DND-41 (cell line): ENCODE measurements at regions not wholly inside any gene's neighbourhood (a gene's known extent, or its start where the extent isn't known, plus 50 kb on each side); places are given as distances from the start of the nearest gene placed in this dataset.

ENCODE experiments used
- ATAC-seq: fragments of 200-7000 bp; cut with Tn5 transposase; 3 replicates; pipeline ENCODE4 v1.9.1; 2021; ENCODE audit warnings: low read depth; ENCODE audit not compliant: insufficient read depth
- DNase-seq: peaks from one replicate; pipeline ENCODE4 v3.0.0-alpha.2; 2020
- H2AFZ ChIP-seq: 2 replicates; pipeline ENCODE4 v1.6.0; 2012; ENCODE audit warnings: low read depth, low read length
- H3K27ac ChIP-seq: 2 replicates; pipeline ENCODE4 v1.5.1; 2012; ENCODE audit warnings: low read length, inconsistent platforms
- H3K27me3 ChIP-seq: fragments of 200-600 bp; sonication (generic); 2 replicates; pipeline ENCODE4 v1.6.0; 2012; ENCODE audit warnings: low read length, mild to moderate bottlenecking, inconsistent platforms; ENCODE audit not compliant: insufficient read depth, poor library complexity
- H3K36me3 ChIP-seq: 2 replicates; pipeline ENCODE4 v1.5.1; 2012; ENCODE audit warnings: low read length, inconsistent platforms; ENCODE audit not compliant: insufficient read depth
- H3K4me1 ChIP-seq: 2 replicates; pipeline ENCODE4 v1.5.1; 2012; ENCODE audit warnings: mild to moderate bottlenecking, low read length; ENCODE audit not compliant: insufficient read depth
- H3K4me2 ChIP-seq: 2 replicates; pipeline ENCODE4 v1.6.0; 2012; ENCODE audit warnings: mild to moderate bottlenecking, moderate library complexity, low read length, inconsistent platforms; ENCODE audit not compliant: insufficient read depth
- H3K4me3 ChIP-seq, 2 experiments: fragments of 200-600 bp in 1 of 2; shearing (Covaris generic) in 1 of 2; 2 replicates each; pipeline ENCODE4 v1.5.1; 2012 to 2016; ENCODE audit warnings: inconsistent platforms in 2 of 2, low read length in 2 of 2, mild to moderate bottlenecking in 2 of 2, low read depth in 1 of 2, moderate library complexity in 1 of 2
- H3K79me2 ChIP-seq: 2 replicates; pipeline ENCODE4 v1.6.0; 2012; ENCODE audit warnings: low read length, inconsistent platforms; ENCODE audit not compliant: insufficient read depth
- H3K9ac ChIP-seq: 2 replicates; pipeline ENCODE4 v1.6.0; 2012; ENCODE audit warnings: low read depth, mild to moderate bottlenecking, inconsistent platforms, low read length, moderate library complexity
- H3K9me3 ChIP-seq: 2 replicates; pipeline ENCODE4 v1.5.1; 2012; ENCODE audit warnings: low read length, moderate library complexity, mild to moderate bottlenecking, inconsistent platforms; ENCODE audit not compliant: insufficient read depth, severe bottlenecking
- H4K20me1 ChIP-seq: 2 replicates; pipeline ENCODE4 v1.6.0; 2012; ENCODE audit warnings: low read length; ENCODE audit not compliant: insufficient read depth
- CTCF ChIP-seq: IDR thresholded peaks from 2 replicates; pipeline ENCODE4 v1.5.1; 2012; ENCODE audit warnings: borderline replicate concordance, low read length, moderate library complexity, mild to moderate bottlenecking; ENCODE audit not compliant: poor library complexity, severe bottlenecking; ENCODE audit errors: extremely low read depth
- EZH2 ChIP-seq: IDR thresholded peaks from 3 replicates; pipeline ENCODE4 v1.6.1; 2012; ENCODE audit warnings: borderline replicate concordance, low read depth, mild to moderate bottlenecking, moderate library complexity, low read length, inconsistent platforms; ENCODE audit not compliant: severe bottlenecking

GRCh38 chr21:31803039-31804007 lies 69.5 kb upstream of the HUNK start:
- no peak for DNase-seq
- H3K4me2 ChIP-seq = no peak overlapping the region

GRCh38 chr21:31802331-31802730 lies 70.4 kb upstream of the SCAF4 start:
- Histone ChIP-seq H3K36me3 (no peaks in the 10 kb centered on the region), H3K27ac (no peak overlapping the region), H3K9me3 (no peaks in the 10 kb centered on the region), H3K27me3 (no peaks in the 10 kb centered on the region), H3K4me1 (no peaks in the 10 kb centered on the region), H4K20me1 (no peaks in the 10 kb centered on the region), H3K79me2 (no peaks in the 10 kb centered on the region), H3K4me3 (no peak overlapping the region), H2AFZ (no peak overlapping the region), H3K4me2 (no peak overlapping the region), H3K9ac (no peak overlapping the region)
- TF ChIP-seq CTCF (no peak), EZH2 (no peak)
- DNase-seq (no peak), ATAC-seq (no peak)

More at GRCh38 chr21:31803039-31804007, 69.5 kb upstream of the HUNK start:
- Histone ChIP-seq H4K20me1 (no peaks in the 10 kb centered on the region), H3K4me3 (no peak overlapping the region), H3K4me1 (no peaks in the 10 kb centered on the region), H3K9me3 (no peaks in the 10 kb centered on the region), H3K27ac (no peak overlapping the region), H3K27me3 (no peaks in the 10 kb centered on the region), H3K9ac (no peak overlapping the region), H2AFZ (no peak overlapping the region), H3K36me3 (no peaks in the 10 kb centered on the region), H3K79me2 (no peaks in the 10 kb centered on the region)
- ATAC-seq = no peak
- TF ChIP-seq CTCF (no peak), EZH2 (no peak)

- Histone ChIP-seq H3K79me2 (no peaks in the 10 kb centered on the region), H2AFZ (no peak overlapping the region), H3K36me3 (no peaks in the 10 kb centered on the region), H3K4me1 (no peaks in the 10 kb centered on the region), H3K27me3 (no peaks in the 10 kb centered on the region), H3K4me3 (no peak overlapping the region), H4K20me1 (no peaks in the 10 kb centered on the region), H3K27ac (no peak overlapping the region), H3K9me3 (no peaks in the 10 kb centered on the region), H3K4me2 (no peak overlapping the region), H3K9ac (no peak overlapping the region)
- TF ChIP-seq CTCF (no peak), EZH2 (no peak)
- no peak for DNase-seq
- no peak for ATAC-seq
Observed at GRCh38 chr21:31801551-31802219, 69.8 kb upstream of the SCAF4 start.
